BLaER1 treated with 17β-estradiol and CSF1 and Interleukin-3, amounts not matched to agents 10 nM and 100 nM (cell line): ENCODE measurements at regions not wholly inside any gene's neighbourhood (a gene's known extent, or its start where the extent isn't known, plus 50 kb on each side); places are given as distances from the start of the nearest gene placed in this dataset.

Experiments used
- H3K27ac ChIP-seq, 11 experiments: shearing (Covaris generic); formaldehyde crosslinking; 2 replicates each; pipeline ENCODE4 v1.8.1; 2022
- H3K27me3 ChIP-seq, 11 experiments: shearing (Covaris generic); formaldehyde crosslinking; 2 replicates each; pipeline ENCODE4 v1.8.1; 2022
- H3K36me3 ChIP-seq, 11 experiments: shearing (Covaris generic); formaldehyde crosslinking; 2 replicates each; pipeline ENCODE4 v1.8.1; 2022
- H3K4me1 ChIP-seq, 10 experiments: shearing (Covaris generic); formaldehyde crosslinking; 2 replicates each; pipeline ENCODE4 v1.8.1; 2022
- H3K4me2 ChIP-seq, 11 experiments: shearing (Covaris generic); formaldehyde crosslinking; 2 replicates each; pipeline ENCODE4 v1.8.1; 2022
- H3K4me3 ChIP-seq, 10 experiments: shearing (Covaris generic); formaldehyde crosslinking; 2 replicates each; pipeline ENCODE4 v1.8.1; 2022
- H3K9ac ChIP-seq, 11 experiments: shearing (Covaris generic); formaldehyde crosslinking; 2 replicates each; pipeline ENCODE4 v1.8.1; 2022
- H3K9me3 ChIP-seq, 11 experiments: shearing (Covaris generic); formaldehyde crosslinking; replicated peaks in 1 of 11; 2 replicates each; pipeline ENCODE4 v1.8.1; 2022
- H4K20me1 ChIP-seq, 11 experiments: shearing (Covaris generic); formaldehyde crosslinking; 2 replicates each; pipeline ENCODE4 v1.8.1; 2022
- Cebpa-rat ChIP-seq, 11 experiments: shearing (Covaris generic); IDR thresholded peaks; 2 replicates each; pipeline ENCODE4 v1.8.1; 2022

DNA sequence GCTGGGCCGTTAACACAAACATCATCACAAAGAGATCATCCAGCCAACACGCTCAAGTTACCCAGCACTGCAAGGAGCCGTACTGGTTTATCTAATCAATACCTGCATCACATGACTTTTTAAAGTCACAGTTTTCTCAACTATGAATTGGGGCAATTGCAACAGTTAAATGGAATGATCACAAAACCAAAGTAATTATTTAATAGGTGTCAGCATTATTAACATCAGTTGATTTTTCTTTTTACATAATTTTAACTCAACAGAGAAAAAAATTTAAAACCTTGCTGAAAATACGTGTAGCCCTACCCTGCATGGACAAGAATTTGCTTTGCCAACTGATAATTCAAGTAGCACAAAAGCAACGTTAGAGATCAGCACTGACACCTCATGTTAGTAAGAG lies 95.7 kb upstream of the SOX9 start:
- no peaks in the 10 kb centered on the region for H3K9me3 ChIP-seq
- no peaks in the 10 kb centered on the region for H3K27me3 ChIP-seq
- H3K4me2 ChIP-seq = no peak overlapping the region
- H3K36me3 ChIP-seq = no peaks in the 10 kb centered on the region
- TF ChIP-seq Cebpa-rat (IDR thresholded peaks at IDR 0.05) = no peak
- no peak overlapping the region for H3K27ac ChIP-seq
- no peak overlapping the region for H3K4me3 ChIP-seq
- H3K4me1 ChIP-seq = peaks cover 14 to 38% (median 24%) of the 10 kb centered on the region in 10 experiments
- H3K9ac ChIP-seq = no peak overlapping the region
- no peaks in the 10 kb centered on the region for H4K20me1 ChIP-seq

- Histone ChIP-seq H3K4me2 (peak overlapping the region; percentile 70 to 97 (median 89)), H3K27me3 (no peaks in the 10 kb centered on the region), H3K36me3 (no peaks in the 10 kb centered on the region), H3K9ac (peak overlapping the region; percentile 43 to 76 (median 62); a peak in 21 of 22 replicates), H3K4me3 (peak overlapping the region; percentile 40 to 67 (median 58)), H3K4me1 (peaks cover 25 to 39% (median 30%) of the 10 kb centered on the region in 10 experiments), H3K27ac (peak overlapping the region; percentile 23 to 83 (median 70); a peak in 21 of 22 replicates), H4K20me1 (no peaks in the 10 kb centered on the region), H3K9me3 (no peaks in the 10 kb centered on the region)
- peak in 2 of 11 experiments; percentile 41 to 68; a peak in 4 of 22 replicates for TF ChIP-seq Cebpa-rat (IDR thresholded peaks at IDR 0.05)
Observed at GRCh38 chr17:72030067-72030899, 90.5 kb upstream of the SOX9 start.

DNA sequence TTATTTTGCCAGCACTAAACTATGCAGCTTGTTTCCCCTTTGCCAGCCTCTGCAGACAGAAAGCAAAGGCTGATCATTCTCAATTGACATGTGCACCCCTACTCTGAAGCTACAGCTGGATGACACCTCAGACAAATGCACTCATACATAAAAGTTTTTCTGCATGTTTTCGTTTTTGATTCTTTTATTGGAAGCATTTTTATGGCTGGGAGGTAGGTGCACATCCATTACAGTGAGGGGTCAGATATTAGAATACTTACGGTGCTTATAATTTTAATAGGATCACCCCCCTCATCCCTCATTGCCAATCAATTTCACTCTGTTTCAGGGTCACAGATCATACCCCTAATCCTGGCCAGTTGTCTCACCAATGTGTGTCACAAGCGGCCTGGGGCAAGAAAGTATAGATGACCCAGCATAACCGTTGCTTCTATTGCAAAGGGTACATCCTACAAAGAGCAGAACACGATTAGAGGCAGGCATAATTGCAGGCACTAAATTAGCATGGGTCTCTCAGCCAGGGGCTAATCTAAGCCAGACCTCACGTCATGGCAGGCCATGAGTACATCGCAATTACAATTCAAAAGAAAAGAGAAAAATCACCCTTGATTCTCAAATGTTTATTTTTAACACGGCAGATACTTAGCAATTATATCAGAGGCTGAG lies 89.5 kb upstream of the SOX9 start:
- Histone ChIP-seq H4K20me1 (no peaks in the 10 kb centered on the region), H3K27ac (peak overlapping the region in 6 of 11 experiments; percentile 69 to 83 (median 73); a peak in 9 of 22 replicates), H3K27me3 (no peaks in the 10 kb centered on the region), H3K9ac (peak overlapping the region in 1 of 11 experiments; percentile 72; a peak in 1 of 22 replicates), H3K9me3 (no peaks in the 10 kb centered on the region), H3K4me1 (peaks cover 25 to 39% (median 30%) of the 10 kb centered on the region in 10 experiments), H3K36me3 (no peaks in the 10 kb centered on the region), H3K4me2 (peak overlapping the region in 8 of 11 experiments; percentile 70 to 96 (median 88); a peak in 14 of 22 replicates), H3K4me3 (no peak overlapping the region; a peak in 1 of 20 replicates)
- no peak for TF ChIP-seq Cebpa-rat (IDR thresholded peaks at IDR 0.05)

DNA sequence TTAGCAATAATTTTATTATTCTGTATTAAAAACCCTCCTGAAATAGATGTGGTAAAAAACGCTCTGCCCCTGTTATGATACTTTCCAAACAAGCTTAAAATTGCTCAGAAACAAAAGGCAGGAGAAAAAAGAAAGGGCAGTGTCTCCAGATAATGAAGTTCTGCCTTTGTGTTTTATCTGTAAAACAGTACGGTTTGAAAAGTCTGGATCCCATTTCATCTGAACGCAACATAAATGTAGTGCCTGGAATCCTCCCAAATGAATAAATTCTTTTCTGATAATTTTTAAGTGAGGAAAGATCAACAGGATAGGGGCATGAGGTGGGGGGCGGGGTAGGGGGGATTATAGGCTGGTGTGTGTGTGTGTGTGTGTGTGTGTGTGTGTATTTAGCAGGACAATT lies 87.5 kb upstream of the SOX9 start:
- no peak overlapping the region for H3K4me3 ChIP-seq
- H3K9ac ChIP-seq = no peak overlapping the region

GRCh38 chr17:72034000-72034399 lies 86.8 kb upstream of the SOX9 start:
- H3K27me3 ChIP-seq = no peaks in the 10 kb centered on the region
- no peak overlapping the region for H3K27ac ChIP-seq
- peaks cover 21 to 29% (median 28%) of the 10 kb centered on the region in 10 experiments for H3K4me1 ChIP-seq
- H3K4me2 ChIP-seq = peak overlapping the region in 6 of 11 experiments; percentile 5 to 48 (median 14); a peak in 5 of 22 replicates
- H3K9me3 ChIP-seq = no peaks in the 10 kb centered on the region
- no peak for TF ChIP-seq Cebpa-rat (IDR thresholded peaks at IDR 0.05)
- no peak overlapping the region for H3K9ac ChIP-seq
- no peaks in the 10 kb centered on the region for H3K36me3 ChIP-seq
- no peak overlapping the region for H3K4me3 ChIP-seq
- H4K20me1 ChIP-seq = no peaks in the 10 kb centered on the region

More for the DNA sequence above, 87.5 kb upstream of the SOX9 start:
- no peak for TF ChIP-seq Cebpa-rat (IDR thresholded peaks at IDR 0.05)
- Histone ChIP-seq H3K4me2 (no peak overlapping the region), H4K20me1 (no peaks in the 10 kb centered on the region), H3K27ac (no peak overlapping the region), H3K4me1 (peaks cover 25 to 35% (median 30%) of the 10 kb centered on the region in 10 experiments), H3K9me3 (no peaks in the 10 kb centered on the region), H3K36me3 (no peaks in the 10 kb centered on the region), H3K27me3 (no peaks in the 10 kb centered on the region)

- no peak overlapping the region for H3K4me3 ChIP-seq
- H3K4me1 ChIP-seq = peaks cover 0 to 12% (median 6%) of the 10 kb centered on the region in 10 experiments; a peak in 7 of 20 replicates
- H3K36me3 ChIP-seq = no peaks in the 10 kb centered on the region
- TF ChIP-seq Cebpa-rat (IDR thresholded peaks at IDR 0.05) = no peak
- H3K27ac ChIP-seq = no peak overlapping the region
- H3K27me3 ChIP-seq = no peaks in the 10 kb centered on the region
- no peaks in the 10 kb centered on the region for H4K20me1 ChIP-seq
- H3K9me3 ChIP-seq = no peaks in the 10 kb centered on the region
- H3K9ac ChIP-seq = no peak overlapping the region
- no peak overlapping the region for H3K4me2 ChIP-seq
Observed at GRCh38 chr17:72038427-72038826, 82.4 kb upstream of the SOX9 start.

DNA sequence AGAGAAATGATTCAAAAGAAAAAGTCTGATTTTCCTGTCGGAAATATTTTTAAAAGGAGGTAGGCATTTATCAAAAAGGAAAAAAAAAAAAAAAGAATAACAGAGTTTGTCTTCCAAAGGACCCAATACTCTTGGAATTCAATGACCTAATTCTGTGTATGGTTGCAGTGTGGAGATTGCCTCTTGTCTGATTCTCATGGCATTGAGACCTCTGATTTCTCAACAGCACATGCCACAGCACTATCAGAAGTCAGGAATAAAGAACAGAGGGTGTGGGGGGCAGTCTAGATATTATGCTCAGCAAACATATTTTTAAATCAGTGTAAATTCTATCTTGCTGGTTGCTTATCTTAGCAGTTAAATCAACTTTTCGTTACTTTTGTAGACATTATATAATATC lies 81.3 kb upstream of the SOX9 start:
- no peak for TF ChIP-seq Cebpa-rat (IDR thresholded peaks at IDR 0.05)
- H4K20me1 ChIP-seq = no peaks in the 10 kb centered on the region
- no peaks in the 10 kb centered on the region for H3K36me3 ChIP-seq
- no peak overlapping the region for H3K4me2 ChIP-seq
- H3K4me1 ChIP-seq = peaks cover 0 to 3% (median 0%) of the 10 kb centered on the region in 10 experiments; a peak in 5 of 20 replicates
- H3K4me3 ChIP-seq = no peak overlapping the region
- H3K9me3 ChIP-seq = no peaks in the 10 kb centered on the region
- H3K27me3 ChIP-seq = no peaks in the 10 kb centered on the region
- H3K27ac ChIP-seq = no peak overlapping the region
- H3K9ac ChIP-seq = no peak overlapping the region

- H3K9me3 ChIP-seq = peaks cover 0 to 1% (median 0%) of the 10 kb centered on the region in 11 experiments; a peak in 1 of 22 replicates
- no peaks in the 10 kb centered on the region for H4K20me1 ChIP-seq
- no peaks in the 10 kb centered on the region for H3K27me3 ChIP-seq
- no peak for TF ChIP-seq Cebpa-rat (IDR thresholded peaks at IDR 0.05)
- H3K27ac ChIP-seq = no peak overlapping the region
- H3K36me3 ChIP-seq = no peaks in the 10 kb centered on the region
- H3K4me2 ChIP-seq = no peak overlapping the region
- no peak overlapping the region for H3K9ac ChIP-seq
- no peaks in the 10 kb centered on the region for H3K4me1 ChIP-seq
- H3K4me3 ChIP-seq = no peak overlapping the region
Observed at GRCh38 chr17:72046178-72046577, 74.6 kb upstream of the SOX9 start.
